ELF-1 (cell line): ENCODE measurements at regions not wholly inside any gene's neighbourhood (a gene's known extent, or its start where the extent isn't known, plus 50 kb on each side); places are given as distances from the start of the nearest gene placed in this dataset.

Experiments
- DNase-seq: peaks from one replicate; pipeline ENCODE4 v3.0.0-alpha.2; 2016; ENCODE audit warnings: low read depth, low spot score

DNA sequence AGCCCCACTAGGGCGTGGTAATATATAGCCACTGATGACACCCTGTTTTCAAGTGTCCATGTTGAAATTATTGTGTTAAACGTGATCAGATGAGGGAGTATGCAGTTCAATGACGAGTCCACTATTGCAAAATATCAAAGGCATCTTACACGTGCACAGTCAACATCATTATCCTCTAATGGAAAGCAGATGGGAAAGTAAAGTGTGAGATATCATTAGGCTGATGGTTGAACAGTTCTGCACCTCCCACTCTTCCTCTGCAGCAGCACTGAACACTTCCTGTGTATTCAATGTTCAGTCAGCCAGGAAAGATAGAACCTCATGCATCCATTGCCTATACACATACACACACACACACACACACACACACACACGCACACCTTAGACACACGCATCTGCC lies 431.8 kb upstream of the CCDC54 start:
- DNase-seq: no peak

DNA sequence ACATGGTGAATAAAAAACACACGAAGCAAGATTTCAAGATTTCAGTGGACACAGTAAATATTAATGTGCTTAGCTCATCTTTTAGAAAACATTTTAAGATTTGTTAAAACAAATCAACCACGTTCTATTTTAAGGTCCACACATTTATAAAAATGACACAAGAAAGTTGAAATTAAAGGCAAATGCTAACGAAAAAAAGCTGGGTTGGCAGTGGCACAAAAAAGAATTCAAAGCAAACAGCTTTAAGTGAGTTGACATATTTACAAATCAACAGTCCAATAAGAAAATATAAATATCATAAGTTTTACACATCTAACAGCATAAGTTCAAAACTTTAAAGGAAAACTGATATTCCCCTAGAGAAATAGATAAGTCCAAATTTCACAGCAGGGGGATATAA lies 430.4 kb upstream of the CCDC54 start:
- DNase-seq: no peak

DNA sequence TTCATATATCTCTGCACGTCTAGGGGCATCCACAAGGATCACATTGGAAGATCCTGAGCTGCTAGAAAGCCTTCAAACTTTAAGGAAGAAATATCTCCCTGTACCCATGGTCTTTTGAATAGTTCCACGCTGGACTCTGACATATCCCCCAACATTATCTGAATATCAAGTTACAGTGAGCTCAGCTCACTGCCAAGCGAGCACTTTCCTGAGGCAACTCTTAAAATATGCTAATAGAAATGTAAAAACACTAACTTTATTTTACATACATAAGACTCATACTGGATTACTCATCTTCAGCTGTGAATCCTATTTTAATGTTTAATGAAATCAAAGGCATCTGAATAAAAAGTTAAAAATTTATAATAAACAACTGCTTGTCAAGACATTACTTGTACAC lies 420.2 kb upstream of the CCDC54 start:
- no peak for DNase-seq

DNA sequence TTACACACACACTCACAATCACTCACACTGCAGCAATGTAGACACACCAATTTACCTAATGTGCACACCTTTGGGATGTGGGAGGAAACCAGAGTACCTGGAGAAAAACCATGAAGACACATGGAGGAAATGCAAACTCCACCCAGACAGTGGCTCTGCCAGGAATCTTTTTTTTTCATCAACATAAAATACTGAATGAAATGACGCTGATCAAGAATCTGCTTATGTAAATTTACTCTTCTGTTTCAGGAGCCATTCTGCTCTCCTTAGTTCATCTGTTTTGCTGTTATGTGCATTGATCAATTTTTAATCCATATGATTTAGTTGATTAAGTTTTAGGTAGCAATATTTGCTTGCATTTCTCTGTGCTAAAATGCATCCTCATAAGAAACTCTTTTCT lies 414.2 kb upstream of the CCDC54 start:
- no peak for DNase-seq

GRCh38 chr3:106963442-106963841 lies 413.8 kb upstream of the CCDC54 start:
- no peak for DNase-seq

DNA sequence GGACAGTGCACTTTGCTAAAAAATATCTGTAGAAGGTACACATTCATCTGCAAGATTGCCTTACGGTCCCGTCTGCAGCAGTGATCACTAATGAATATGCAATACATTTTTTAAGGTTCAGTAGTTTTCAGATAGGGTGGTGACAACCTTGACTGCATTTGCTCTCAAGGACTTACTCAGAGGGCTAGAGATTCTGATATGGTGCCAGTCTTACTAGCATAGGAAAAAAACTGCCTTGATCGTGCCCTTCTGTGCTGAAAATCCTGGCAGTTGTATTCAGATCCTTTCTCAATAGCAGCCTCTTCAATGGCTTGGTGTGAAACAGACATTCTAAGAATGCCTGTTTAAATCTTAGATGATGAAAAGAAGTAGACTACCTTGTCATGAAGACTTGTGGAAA lies 411.9 kb upstream of the CCDC54 start:
- DNase-seq: no peak

DNA sequence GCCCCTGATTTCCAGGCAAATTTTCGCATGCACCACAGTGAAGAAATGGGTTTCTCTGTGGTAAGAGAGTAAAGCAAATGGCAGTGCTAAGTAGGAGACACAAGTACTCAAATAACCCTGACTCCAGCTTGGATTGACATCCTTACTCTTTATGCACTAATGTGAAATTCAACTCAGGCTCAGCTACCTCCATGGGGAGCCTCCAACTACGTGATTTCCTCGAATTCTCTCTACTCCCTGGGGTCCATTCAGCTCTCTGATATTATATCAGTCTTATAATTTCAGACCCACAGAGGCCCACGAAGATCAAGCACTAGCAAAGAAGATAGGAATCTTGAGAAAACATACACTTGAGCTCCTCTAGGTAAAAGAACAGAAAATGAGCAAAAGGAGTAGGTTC lies 407.6 kb upstream of the CCDC54 start:
- no peak for DNase-seq

- no peak for DNase-seq
These were observed 395.8 kb upstream of the CCDC54 start for GRCh38 chr3:106981392-106981791.

DNA sequence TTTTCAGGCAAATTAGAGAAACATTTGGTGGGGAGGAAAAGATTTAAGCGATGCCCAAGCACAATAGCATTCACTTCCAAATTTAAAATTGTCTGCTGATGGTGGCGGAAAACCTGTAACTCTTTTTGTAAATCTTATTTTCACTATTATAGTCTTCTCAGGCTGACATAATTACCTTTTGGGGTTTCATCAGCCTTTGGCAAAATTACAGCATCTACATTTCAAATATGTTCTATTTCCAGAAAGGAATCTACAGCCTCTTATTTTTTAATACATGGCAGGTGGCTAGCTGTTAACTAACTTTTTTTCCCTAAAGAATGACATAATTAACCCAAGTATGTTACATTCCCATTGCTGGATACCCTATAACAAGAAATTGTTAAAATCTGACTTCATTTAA lies 391.5 kb upstream of the CCDC54 start:
- no peak for DNase-seq

DNA sequence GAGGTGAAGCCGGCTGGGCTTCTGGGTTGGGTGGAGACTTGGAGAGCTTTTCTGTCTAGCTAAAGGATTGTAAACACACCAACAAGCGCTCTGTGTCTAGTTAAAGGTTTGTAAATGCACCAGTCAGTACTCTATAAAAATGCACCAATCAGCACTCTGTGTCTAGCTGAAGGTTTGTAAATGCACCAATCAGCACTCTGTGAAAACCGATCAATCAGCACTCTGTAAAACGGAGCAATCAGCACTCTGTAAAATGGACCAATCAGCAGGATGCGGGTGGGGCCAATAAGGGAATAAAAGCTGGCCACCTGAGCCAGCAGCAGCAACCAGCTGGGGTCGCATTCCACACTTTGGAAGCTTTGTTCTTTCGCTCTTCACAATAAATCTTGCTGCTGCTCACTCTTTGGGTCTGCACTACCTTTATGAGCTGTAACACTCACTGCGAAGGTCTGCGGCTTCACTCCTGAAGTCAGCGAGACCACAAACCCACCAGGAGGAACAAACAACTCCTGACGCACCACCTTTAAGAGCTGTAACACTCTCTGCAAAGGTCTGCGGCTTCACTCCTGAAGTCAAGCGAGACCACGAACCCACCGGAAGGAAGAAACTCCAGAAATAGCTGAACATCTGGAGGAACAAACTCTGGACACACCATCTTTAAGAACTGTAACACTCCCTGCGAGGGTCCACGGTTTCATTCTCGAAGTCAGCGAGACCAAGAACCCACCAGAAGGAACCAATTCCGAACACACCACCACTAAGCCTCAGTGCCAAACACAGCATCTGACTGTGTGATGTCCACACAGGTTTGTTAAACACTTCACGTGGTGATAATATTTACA lies 378.2 kb upstream of the CCDC54 start:
- peak; percentile 2 for DNase-seq

DNA sequence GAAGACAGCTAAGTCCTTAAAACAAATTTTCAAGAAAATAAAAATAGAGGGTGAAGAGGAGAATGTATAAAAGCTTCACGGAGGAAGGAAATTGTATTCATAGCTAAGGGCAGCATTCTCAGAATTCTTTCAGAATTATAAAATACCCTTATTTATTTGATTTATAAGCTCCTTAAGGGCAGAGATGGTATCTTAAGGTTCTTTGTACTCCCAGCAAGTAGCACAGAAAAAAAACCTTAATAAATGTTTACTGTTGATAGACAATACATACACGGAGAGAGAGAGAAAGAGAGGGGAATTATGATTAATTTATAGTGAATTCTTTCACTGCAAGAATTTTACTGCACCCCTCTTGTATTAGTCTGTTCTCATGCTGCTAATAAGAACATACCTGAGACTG lies 375.6 kb upstream of the CCDC54 start:
- DNase-seq: no peak

- DNase-seq: peak; percentile 7
These were observed 371.9 kb upstream of the CCDC54 start for GRCh38 chr3:107005352-107005751.

GRCh38 chr3:107008213-107008612 lies 369.0 kb upstream of the CCDC54 start:
- no peak for DNase-seq

- DNase-seq: no peak
These were observed 363.6 kb upstream of the CCDC54 start for GRCh38 chr3:107013641-107014040.

- DNase-seq: no peak
These were observed 352.6 kb upstream of the CCDC54 start for GRCh38 chr3:107024551-107025026.

DNA sequence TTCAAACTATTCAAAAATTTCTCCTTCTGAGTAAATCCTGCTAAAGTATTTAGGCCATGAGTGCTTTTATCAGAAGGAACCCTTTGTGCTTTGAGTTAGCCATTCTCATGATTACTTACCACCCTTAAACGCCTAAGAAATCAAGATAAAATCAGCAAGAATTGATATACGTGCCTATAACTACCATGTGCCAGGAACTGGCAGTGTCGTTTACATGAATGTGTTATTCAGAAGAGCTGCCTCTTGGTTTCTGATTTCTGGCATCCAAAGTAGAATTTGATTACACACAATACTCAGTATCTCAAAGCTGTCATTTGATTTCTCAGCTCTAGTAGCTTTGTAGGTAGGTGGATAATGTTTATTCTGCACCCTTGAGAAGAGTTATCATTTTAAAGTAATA lies 351.3 kb upstream of the CCDC54 start:
- DNase-seq: no peak

DNA sequence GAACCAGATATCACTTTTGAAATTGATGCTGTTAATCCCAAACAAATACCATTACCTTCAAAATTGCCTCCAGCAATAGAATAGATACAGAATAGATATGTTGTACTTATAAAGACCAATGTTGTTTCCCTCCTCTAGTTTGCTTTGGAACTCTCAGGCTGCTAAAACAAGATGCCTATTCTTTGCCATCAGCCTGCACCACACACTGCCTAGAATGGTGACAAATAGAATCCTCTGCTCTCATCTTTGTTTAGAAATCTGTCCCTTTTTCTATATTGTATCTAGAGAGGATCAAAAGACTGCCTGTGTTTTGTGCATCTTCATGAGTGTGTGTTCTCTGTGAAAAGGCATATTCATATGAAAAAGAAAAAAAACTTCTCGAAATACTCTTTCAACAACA lies 349.2 kb upstream of the CCDC54 start:
- DNase-seq: no peak

- DNase-seq: no peak
These were observed 348.6 kb upstream of the CCDC54 start for GRCh38 chr3:107028626-107029025.

DNA sequence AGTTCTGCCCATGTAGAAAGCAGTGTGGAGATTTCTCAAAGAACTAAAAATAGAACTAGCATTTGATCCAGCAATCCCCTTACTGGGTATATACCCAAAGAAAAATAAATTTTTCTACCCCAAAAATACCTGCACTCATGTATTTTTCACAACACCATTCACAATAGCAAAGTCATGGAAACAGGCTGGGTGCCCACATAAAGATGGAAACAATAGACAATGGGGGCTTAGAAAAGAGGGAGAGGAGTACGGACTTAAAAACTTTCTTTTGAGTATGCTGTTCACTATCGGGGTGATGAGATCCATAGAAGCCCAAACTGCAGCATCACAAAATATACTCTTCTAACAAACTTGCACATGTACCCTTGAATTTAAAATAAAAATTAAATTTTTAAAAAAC lies 345.1 kb upstream of the CCDC54 start:
- no peak for DNase-seq

DNA sequence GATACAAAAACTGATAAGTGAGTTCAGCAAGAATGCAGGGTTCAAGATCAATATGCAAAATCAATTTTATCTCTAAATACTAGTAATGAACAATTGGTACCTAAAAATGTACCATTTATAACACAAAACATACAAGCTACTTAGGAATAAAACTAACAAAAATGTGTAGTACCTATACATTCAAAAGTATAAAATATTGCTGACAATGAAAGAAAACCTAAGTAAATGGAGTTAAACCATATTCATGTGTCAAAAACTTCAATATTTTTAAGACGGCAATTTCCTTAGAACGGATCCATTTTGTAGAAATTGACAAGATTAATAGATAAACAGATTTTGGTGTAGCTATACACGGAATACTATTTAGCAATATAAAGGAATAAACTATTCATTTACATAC lies 343.1 kb upstream of the CCDC54 start:
- DNase-seq: no peak

GRCh38 chr3:107035176-107035575 lies 342.1 kb upstream of the CCDC54 start:
- DNase-seq: no peak

DNA sequence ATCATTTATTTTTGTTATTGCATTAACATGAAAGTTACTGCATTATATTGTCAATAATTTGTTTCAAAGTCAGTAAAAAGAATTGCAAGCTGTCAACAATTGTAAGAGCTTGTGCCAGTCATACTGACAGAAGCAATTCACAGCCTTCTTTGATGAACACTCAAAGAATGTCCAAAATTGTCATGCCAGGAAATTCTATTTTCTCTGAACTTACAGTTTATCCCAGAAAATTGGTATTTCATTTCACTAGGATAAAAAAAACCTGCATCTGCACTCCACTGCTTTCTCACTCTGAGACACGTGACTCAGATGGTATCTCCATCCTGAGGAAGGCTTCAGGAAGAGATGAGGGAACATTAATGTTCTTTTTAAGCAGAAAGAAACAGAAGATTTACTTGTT lies 332.6 kb upstream of the CCDC54 start:
- DNase-seq: no peak

DNA sequence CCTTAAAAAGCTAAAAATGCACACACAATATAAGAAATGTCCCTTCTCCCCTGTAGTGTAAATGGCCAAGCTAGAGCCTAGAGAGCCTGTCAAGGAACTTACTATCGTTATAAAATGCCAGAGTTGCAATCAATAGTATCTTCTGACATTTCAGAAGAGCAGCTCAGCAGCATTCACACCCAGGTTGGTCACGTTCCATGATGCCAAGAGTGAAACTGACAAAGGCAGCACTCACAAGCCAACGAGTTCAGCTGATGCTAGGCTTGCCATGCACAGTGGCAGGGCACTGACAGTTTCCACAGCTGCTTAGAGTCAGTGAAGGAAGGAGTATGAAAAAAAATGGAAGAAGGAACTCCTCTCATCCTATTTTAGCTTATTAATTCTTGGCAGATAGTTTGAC lies 331.4 kb upstream of the CCDC54 start:
- DNase-seq: no peak
